Osteocyte (in vitro differentiated cells): ENCODE measurements at regions not wholly inside any gene's neighbourhood (a gene's known extent, or its start where the extent isn't known, plus 50 kb on each side); places are given as distances from the start of the nearest gene placed in this dataset.
A peak's percentile ranks its signal among the peaks of the same experiment; 100 is the strongest.

Experiments
- DNase-seq: peaks from one replicate; pipeline ENCODE4 v3.0.0; 2021; ENCODE audit warnings: mixed read lengths; ENCODE audit not compliant: unreplicated experiment; ENCODE audit errors: extremely low spot score
- H3K27ac Mint-ChIP-seq: one replicate; pipeline ENCODE4 v1.8.0; 2021; ENCODE audit warnings: mild to moderate bottlenecking, mixed read lengths; ENCODE audit not compliant: unreplicated experiment
- H3K27me3 Mint-ChIP-seq: one replicate; pipeline ENCODE4 v1.8.0; 2021; ENCODE audit warnings: mixed read lengths; ENCODE audit not compliant: unreplicated experiment
- H3K36me3 Mint-ChIP-seq: one replicate; pipeline ENCODE4 v1.8.0; 2021; ENCODE audit warnings: mixed read lengths; ENCODE audit not compliant: unreplicated experiment
- H3K4me1 Mint-ChIP-seq: one replicate; pipeline ENCODE4 v1.8.0; 2021; ENCODE audit warnings: mixed read lengths; ENCODE audit not compliant: unreplicated experiment
- H3K4me3 Mint-ChIP-seq: one replicate; pipeline ENCODE4 v1.8.0; 2021; ENCODE audit warnings: mild to moderate bottlenecking, moderate library complexity, mixed read lengths; ENCODE audit not compliant: unreplicated experiment
- H3K9me3 Mint-ChIP-seq: one replicate; pipeline ENCODE4 v1.8.0; 2021; ENCODE audit warnings: mixed read lengths; ENCODE audit not compliant: unreplicated experiment
- CTCF ChIP-seq: fragments of 200-600 bp; sonication (generic); IDR thresholded peaks from 2 replicates; pipeline ENCODE4 v1.5.0; 2021; ENCODE audit warnings: antibody characterized with exemption, mild to moderate bottlenecking, moderate library complexity

- H3K9me3 Mint-ChIP-seq = peaks cover 16% of the 10 kb centered on the region
- peak overlapping the region; percentile 58 for H3K27ac Mint-ChIP-seq
- peaks cover 36% of the 10 kb centered on the region for H3K4me1 Mint-ChIP-seq
- no peaks in the 10 kb centered on the region for H3K27me3 Mint-ChIP-seq
- no peak for TF ChIP-seq CTCF
- DNase-seq = no peak
- no peaks in the 10 kb centered on the region for H3K36me3 Mint-ChIP-seq
- H3K4me3 Mint-ChIP-seq = no peak overlapping the region
Measured at GRCh38 chr18:40867459-40867858, 1087.6 kb upstream of the PIK3C3 start.

- Mint-ChIP-seq H3K36me3 (no peaks in the 10 kb centered on the region), H3K27me3 (no peaks in the 10 kb centered on the region), H3K4me3 (no peak overlapping the region), H3K9me3 (peaks cover 16% of the 10 kb centered on the region), H3K27ac (peak overlapping the region; percentile 58), H3K4me1 (peaks cover 36% of the 10 kb centered on the region)
- no peak for DNase-seq
- no peak for TF ChIP-seq CTCF
Measured at GRCh38 chr18:40866968-40867367, 1088.1 kb upstream of the PIK3C3 start.

- peaks cover 36% of the 10 kb centered on the region for H3K4me1 Mint-ChIP-seq
- H3K4me3 Mint-ChIP-seq = no peak overlapping the region
- no peak for DNase-seq
- TF ChIP-seq CTCF = no peak
- peak overlapping the region; percentile 58 for H3K27ac Mint-ChIP-seq
- H3K9me3 Mint-ChIP-seq = peaks cover 16% of the 10 kb centered on the region
- no peaks in the 10 kb centered on the region for H3K36me3 Mint-ChIP-seq
- no peaks in the 10 kb centered on the region for H3K27me3 Mint-ChIP-seq
Measured at GRCh38 chr18:40866013-40866645, 1088.9 kb upstream of the PIK3C3 start.

- DNase-seq = no peak
- Mint-ChIP-seq H3K27ac (no peak overlapping the region), H3K4me3 (no peak overlapping the region), H3K4me1 (peaks cover 36% of the 10 kb centered on the region), H3K27me3 (no peaks in the 10 kb centered on the region), H3K36me3 (no peaks in the 10 kb centered on the region), H3K9me3 (peaks cover 16% of the 10 kb centered on the region)
- TF ChIP-seq CTCF = no peak
Measured at GRCh38 chr18:40864846-40865245, 1090.2 kb upstream of the PIK3C3 start.

- Mint-ChIP-seq H3K4me3 (no peak overlapping the region), H3K4me1 (peaks cover 36% of the 10 kb centered on the region), H3K9me3 (peaks cover 16% of the 10 kb centered on the region), H3K27me3 (no peaks in the 10 kb centered on the region), H3K36me3 (no peaks in the 10 kb centered on the region), H3K27ac (no peak overlapping the region)
- no peak for TF ChIP-seq CTCF
- DNase-seq = no peak
Measured at GRCh38 chr18:40863801-40864200, 1091.2 kb upstream of the PIK3C3 start.
